GM21423 (cell line): ENCODE measurements at regions not wholly inside any gene's neighbourhood (a gene's known extent, or its start where the extent isn't known, plus 50 kb on each side); places are given as distances from the start of the nearest gene placed in this dataset.
"Not testable (repeated sequence)": the region's sequence is repeated elsewhere in the genome, so short reads cannot be mapped to it uniquely, and the experiment has no call there.

Experiments used
- ATAC-seq: cut with Tn5 transposase; IDR thresholded peaks from one replicate; pipeline ENCODE4 v1.9.1; 2021; ENCODE audit warnings: mild to moderate bottlenecking, moderate library complexity; ENCODE audit not compliant: unreplicated experiment

DNA sequence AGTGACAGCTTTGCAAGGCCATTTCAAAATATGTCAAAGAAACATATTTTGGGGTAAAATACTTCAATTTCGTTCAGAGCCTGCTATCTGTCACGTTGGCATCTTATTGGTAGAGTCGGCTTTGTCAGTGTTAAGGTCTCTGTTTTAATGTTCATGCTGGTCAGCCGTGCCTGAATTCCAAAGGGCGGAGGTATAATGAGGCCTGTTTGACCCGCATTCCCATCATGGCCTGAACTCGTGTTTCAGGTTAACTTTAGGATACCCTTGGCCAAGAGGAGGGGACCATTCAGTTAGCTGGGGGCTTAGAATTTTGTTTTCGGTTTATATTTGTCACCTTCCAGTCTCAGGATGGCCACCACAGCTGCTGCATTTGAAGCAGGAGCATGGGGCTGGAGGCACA lies 236.4 kb downstream of the NFATC2 start:
- no peak for ATAC-seq

DNA sequence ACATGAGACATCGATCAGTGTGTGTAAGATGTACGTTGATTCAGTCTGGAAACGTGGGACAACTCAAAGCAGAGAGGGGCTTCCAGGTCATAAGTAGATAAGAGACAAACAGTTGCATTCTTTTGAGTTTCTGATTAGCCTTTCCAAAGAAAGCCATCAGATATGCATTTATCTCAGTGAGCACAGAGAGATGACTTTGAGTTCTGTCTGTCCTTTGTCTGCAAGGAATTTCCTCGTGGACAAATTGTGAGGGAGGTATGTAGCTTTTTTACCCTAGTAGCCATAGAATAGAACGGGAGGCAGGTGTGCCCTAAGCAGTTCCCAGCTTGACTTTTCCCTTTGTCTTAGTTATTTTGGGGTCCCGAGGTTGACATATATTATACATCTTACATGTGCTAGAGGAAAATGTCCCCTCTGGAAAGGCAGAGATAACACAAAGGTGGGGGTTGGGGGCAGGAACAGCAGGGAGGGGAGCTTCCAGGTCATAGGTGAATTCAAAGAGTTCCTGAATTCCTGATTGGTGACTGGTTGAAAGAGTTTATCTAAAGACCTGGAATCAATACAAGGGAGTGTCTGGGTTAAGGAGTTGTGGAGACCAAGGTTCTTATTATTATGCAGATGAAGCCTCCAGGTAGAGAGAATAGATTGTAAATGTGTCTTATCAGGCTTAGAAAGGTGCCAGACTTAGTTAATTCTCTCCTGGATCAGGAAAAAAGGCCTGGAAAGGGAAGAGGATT lies 237.0 kb downstream of the NFATC2 start:
- no peak for ATAC-seq

DNA sequence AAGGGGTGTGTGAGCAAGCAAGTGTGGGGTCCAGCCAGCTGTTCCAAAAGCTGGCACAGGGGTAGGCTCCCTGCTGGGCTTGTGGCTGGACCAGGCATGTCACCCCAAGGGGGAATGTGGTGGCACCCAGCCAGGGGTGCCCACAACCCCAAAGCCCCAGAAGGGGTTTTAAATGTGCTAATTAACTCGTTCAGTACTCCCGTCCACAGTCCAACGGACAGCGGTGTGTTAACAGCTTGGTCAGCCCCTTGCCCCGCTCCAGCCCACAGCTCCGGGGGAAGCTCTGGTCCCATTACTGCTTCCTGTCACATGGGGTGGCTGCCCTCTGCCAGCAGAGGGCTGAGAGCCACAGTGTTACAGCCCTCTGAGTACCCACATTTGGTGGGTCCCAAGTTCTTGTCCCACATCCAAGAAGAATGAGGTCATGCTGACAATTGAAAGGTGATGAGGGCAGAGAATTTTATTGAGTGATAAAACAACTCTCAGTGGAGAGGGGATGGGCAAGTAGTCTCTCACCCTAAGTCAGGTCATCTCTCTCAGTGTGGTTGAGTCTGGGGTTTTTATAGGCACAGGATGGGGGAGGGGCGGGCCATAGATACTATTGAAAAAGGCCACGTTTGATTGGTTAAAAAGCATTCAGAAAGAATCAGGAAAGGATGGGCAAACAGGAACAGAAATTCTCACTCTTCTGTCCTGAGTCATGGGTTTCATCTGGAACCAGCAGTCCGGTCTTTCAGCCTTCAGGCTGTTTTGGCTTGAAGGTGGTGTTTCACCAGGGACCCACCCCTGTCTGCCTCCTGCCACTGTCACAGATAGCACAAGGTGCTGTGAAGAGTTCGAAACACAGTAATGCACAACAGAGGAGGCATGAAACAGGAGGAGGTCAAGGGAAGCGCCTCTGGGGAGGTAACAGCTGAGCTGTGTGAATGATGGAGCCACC lies 238.5 kb downstream of the NFATC2 start:
- no peak for ATAC-seq

DNA sequence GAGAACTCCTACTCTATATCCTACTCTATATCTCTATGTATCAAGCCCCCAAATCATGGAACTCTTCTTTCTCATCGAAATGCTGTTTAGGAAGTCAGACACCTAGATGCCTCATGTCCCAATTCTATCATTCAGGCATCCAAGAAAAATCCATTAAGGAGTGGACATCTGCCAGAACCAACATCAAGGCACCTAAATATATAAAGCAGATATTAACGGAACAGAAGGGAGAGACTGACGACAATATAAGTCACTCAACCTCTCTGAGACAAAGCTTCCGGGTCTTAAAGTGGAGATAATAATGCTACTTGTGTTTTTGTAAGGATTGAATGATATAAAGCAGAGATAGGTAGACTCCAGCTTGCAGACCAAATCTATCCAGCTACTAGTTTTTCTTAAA lies 241.5 kb downstream of the NFATC2 start:
- ATAC-seq: no peak

DNA sequence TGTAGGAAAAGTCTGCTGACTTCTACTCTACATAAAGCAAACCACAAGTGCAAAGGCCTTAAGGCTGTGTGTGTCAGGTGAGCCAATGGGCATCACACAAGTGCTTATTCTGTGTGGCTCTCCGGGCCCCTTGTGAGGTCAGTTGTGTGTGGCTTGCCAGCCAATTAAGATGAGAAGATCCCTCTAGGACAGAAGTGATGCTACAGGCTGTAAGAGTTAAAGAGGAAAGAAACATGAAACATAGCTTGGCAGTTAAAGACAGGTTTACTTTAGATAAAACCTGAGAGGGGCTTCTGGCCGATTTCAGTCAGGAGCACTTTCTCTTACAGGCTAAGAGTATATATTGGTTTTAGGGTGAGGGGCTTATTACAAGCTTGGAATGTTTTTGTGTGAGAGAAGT lies 242.4 kb downstream of the NFATC2 start:
- ATAC-seq: no peak

DNA sequence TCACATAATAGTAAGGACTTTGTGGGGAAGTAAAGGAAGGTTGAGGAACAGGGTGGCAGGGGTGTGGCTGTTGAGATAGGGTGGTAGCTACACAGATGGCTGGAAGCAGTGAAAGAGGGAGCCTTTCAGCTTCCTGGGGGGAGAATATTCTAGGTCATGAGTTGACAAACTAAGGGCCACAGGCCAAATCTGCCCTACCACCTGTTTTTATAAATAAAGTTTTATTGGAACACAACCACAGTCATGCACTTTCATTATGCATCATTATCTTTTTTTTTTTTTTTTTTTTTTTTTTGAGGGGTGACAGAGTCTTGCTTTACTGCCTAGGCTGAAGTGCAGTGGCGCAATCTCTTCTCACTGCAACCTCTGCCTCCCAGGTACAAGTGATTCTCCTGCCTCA lies 243.1 kb downstream of the NFATC2 start:
- no peak for ATAC-seq

DNA sequence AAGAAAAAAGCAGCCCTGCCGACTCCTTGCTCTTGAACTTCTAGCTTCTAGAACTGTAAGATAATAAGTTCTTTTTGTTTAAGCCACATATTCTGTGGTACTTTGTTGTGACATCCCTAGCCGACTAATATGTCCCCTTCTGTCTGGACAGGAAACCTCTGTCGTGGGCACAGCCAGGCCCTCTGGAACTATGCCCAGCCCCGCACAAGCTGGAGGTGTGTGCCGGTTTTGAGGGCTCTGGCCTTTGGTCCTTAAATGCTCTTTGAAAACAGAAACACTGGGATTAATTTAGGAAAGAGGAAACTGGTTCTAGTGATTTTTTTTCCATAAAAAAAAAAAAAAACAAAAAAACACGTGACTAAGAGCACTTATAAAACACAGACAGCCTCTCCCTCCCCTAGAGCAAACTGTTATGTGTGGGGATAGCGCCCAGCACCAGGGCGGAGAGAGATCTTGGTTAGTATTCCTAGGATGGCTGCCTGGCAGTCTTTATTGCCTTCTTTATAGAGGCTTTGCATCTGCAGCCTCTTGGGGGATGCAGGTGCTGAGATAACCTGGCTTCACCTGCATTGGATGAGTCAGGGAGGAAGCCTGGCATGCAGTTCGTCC lies 244.3 kb downstream of the NFATC2 start:
- ATAC-seq: no peak

DNA sequence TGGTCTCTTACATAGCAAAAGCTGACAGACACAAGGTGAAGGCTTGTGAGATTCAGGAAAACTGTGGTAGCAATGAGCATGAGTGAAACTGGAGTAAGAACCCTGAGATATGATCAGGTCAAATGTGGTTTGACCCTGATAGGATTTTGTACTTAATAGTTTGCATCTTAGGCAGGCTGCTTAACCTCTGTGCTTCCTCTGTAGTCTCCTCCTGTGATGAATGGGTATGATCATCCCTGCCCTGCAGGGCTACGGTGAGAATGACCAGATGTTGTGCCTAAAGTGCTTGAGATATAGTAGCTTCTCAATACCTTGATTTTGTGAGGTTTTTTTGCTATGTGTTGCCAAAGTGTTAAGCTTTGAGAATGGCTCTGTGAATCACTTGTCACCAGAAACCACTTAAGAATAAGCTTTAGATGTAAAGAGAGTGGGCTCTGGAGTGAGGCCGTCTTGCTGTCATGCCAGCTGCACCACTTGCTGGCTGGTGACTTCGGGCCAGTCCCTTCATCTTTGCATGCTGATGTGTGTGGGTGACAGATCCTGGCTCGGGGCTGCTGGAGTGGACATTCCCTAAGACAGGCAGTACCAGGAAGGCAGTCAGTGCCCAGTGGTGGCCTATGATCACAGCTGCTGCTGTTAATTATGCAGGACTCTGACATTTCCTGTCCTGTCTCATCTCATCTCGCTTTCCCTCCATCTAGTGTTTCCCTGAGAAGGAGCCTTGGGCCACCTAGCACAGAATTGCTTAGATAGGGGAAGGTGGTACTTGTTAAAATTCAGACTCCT lies 254.7 kb downstream of the NFATC2 start:
- ATAC-seq: no peak

DNA sequence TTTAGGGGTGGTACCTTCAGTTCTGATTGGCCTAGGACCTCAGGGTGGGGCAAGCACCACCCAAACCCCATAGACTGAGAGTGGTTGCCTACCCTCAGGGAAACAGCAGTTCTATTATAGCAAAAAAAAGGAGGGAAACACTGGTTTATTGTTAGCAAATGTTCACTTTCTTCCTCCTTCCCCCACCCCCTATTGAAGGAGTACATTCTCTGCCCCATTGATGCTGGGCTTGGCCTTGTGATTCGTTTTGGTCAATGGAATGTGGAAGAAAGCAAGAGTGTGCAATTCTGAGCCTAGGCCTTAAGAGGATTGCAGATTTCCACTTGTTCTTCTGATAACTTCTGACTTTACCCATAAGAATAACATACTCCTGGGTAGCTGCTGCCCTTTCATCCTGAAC lies 255.8 kb downstream of the NFATC2 start:
- no peak for ATAC-seq

DNA sequence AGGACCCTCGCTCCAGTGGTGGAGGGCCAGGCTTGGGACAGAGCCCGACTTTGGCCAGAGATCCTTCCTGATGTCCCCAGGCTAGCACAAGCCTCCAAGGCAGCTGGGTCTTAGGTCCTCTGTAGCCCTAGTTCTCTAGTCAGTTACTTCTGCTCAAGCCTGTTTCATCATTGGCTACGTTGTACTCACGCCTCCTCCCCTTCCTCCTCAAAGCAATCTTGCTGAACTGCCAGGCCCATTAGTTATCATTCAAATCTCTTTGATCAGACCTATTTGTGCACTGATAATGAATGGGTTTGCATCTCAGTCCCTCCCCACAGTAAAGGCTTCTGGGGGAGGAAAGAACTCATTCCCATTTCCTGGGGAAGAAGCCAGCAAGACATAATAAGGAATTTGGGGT lies 256.8 kb downstream of the NFATC2 start:
- ATAC-seq: no peak

DNA sequence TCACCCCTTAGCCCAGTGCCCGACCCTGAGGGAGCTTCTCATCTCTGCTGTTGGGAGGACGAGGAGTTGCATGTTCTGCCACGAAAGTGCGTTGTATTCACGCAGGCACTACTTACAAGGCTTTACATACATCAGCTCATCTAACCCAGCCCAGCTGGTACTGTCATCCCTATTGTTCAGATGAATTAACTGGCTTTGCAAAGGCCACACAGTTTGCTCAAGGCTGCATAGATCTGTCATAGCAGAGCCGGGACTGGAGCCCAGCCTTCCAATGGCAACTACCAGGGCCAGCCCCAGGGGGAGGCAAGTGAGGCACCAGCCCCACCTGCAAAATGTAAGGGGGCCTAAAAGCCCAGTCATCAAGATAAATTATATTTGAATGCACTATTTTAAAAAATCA lies 257.6 kb downstream of the NFATC2 start:
- ATAC-seq: no peak

DNA sequence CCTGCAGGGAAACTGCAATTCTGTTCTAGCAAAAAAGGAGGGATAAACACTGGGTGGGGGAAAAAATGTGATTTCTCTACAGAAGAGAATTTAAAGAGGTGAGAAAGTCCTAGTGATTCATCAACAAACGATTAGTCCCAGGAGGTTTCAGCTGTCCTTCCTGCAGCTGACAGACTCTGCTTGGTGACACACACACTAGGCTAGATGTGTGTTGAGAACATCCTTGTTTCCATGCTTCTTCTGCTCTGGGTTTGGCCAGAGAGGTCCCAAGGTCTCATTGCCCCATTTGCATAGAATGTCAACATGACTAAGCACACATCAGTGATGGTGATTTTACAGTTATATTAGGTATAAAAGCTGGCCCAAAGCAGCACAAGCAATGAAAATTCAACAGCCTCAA lies 258.3 kb downstream of the NFATC2 start:
- no peak for ATAC-seq

DNA sequence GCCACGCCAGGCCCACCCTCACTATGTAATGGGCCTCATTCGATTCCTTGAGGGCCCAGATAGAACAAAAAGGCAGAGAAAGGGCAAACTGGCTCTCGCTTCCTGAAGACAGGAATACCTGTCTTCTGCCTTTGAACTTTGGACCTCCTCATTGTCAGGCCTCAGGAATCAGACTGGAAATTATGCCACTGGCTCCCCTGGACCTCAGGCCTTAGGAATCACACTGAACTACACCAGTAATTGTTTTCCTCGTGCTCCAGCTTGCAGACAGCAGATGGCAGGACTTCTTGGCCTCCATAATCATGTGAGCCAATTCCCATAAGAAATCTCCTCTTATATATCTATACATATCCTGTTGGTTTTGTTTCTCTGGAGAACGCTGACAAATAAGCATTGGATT lies 258.6 kb upstream of the KCNG1 start:
- no peak for ATAC-seq

DNA sequence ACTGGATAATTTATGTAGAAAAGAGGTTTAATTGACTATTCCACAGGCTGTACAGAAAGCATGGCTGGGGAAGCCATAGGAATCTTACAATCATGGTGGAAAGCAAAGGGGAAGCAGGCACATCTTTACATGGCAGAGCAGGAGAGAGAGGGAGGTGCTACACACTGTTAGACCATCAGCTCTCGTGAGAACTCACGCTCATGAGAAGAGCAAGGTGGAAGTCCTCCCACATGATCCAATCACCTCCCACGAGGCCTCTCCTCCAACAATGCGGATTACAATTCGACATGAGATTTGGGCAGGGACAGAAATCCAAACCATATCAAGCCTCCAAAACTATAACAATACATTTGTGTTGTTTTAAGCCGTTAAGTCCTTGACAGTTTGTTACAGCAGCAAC lies 257.1 kb upstream of the KCNG1 start:
- ATAC-seq: no peak

DNA sequence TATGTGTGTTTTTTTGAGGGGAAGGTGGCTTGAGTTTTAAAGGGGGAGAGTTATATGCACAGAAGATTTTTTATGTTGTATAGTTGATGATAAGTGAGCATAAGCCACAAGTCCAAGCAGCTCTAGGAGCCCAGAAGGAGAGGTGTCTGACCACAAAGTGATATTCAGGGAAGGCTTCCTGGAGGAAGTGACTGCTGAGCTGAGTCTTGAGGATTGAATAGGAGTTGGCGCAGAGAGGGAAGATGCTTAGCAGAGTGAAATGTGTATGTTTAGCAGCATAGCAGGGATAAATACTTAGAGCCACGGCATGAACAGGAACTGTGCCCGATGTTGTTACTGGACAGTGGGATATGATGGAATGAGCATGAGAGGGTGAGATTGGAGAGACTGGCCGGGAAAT lies 255.1 kb upstream of the KCNG1 start:
- no peak for ATAC-seq

DNA sequence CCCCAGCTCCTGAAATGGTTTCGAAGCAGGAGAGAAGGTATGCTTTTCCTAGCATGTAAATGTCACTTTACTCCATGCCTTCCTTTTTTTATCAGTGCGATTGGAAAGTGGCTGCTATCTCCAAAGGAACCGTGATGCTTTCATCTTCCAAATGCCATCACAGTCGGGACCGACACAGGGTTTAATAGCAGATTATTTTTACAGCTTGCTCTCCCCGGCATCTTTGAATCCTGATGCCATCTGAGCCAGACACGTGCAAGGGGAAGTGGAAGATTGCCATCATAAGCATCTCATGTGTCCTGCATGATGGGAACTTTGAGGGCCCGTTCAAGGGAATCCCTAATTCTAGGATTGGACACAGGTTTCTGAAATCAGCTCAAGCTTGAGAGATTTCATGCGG lies 253.4 kb upstream of the KCNG1 start:
- no peak for ATAC-seq

DNA sequence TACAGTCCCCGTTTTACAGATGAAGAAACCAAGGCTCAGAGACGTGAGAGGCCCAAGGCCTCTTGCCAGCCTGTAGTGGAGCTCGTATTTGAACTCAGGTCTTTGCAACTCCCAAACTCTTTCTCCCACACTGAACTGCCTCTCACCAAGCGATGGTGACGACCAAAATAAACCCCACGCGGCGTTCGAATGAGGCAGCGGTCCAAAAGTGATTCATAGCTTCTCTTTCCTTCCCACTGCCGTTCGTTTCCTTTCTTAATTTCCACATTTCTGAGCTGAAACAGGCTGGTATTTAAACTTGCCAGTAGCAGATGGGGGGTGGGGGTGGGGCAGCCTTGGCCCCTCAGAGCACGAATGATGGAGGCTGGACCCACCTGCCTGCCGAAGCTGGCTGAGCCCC lies 252.9 kb upstream of the KCNG1 start:
- ATAC-seq: no peak

DNA sequence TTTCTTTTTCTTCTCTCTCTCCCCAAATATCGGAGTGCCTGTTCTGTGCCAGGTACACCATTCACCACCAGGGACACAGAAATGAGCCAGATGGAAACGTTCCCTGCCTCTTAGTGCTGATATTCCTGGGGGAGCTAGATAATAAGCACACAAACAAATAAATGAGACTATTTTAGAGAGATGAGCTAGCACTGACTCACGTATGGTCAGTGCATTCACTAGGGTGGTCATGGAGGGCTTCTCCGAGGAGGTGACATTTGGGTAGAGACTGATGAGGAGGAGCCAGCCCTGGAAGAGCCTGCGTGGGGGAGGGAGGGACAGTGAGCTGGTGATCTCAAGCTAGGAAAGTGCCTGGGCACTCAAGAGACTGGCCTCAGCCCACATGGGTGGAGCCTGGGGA lies 252.3 kb upstream of the KCNG1 start:
- ATAC-seq: no peak

DNA sequence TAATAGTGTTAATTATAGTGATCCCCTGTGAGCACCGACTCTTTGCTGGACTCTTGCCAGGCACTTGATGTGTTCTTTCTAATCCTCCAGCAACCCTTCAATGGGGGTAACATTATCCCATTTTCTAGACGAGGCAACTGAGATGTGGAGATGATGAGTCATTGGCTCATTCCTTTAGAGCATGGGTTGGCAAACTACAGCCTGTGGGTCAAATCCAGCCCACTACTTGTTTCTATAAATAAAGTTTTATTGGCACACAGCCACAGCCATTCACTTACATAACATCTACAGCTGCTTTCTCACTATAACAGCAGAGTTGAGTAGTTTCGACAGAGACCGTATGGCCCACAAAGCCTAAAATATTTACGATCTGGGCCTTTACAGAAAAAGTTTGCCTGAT lies 249.5 kb upstream of the KCNG1 start:
- ATAC-seq: no peak

DNA sequence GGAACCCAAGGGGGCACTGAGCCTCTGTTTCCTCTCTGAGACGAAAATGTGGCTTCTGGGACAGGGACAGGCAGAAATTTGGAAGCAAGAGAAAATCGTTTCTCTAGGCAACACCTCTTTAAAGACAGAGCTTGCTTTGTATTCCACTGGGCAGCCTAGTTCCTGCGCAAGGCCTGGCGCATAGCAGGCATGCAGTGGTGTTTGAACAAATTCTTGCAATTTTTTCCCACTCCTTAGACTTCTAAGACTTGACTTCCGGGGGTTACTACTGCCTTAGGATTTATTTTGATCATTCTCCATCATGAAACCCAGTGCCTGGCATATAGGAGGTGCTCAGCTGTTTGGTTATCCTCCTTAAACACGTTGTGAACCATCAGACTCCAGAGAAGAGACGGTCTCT lies 249.0 kb upstream of the KCNG1 start:
- no peak for ATAC-seq

DNA sequence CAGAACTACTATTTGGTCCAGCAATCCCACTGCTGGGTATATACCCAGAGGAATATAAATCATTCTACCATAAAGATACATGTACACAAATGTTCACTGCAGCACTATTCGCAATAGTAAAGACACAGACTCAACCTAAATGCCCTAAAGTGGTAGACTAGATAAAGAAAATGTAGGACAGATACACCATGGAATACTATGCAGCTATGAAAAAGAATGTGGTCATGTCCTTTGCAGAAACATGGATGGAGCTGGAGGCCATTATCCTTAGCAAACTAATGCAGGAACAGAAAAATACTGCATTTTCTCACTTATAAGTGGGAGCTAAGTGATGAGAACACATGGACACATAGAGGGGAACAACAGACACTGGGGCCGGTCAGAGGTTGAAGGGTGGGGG lies 248.4 kb upstream of the KCNG1 start:
- not testable (repeated sequence) for ATAC-seq
